MM.1S (cell line): ENCODE measurements at regions not wholly inside any gene's neighbourhood (a gene's known extent, or its start where the extent isn't known, plus 50 kb on each side); places are given as distances from the start of the nearest gene placed in this dataset.

Source experiments
- CTCF ChIP-seq: fragments of 300-600 bp; sonication (generic); IDR thresholded peaks from 2 replicates; pipeline ENCODE4 v1.5.1; 2016; ENCODE audit warnings: antibody characterized with exemption, low read length, mixed read lengths
- EZH2 ChIP-seq: fragments of 300-600 bp; sonication (generic); optimal IDR thresholded peaks from 2 replicates; pipeline ENCODE3; 2017; ENCODE audit warnings: low read depth, mild to moderate bottlenecking, antibody characterized with exemption, low read length, mixed read lengths

DNA sequence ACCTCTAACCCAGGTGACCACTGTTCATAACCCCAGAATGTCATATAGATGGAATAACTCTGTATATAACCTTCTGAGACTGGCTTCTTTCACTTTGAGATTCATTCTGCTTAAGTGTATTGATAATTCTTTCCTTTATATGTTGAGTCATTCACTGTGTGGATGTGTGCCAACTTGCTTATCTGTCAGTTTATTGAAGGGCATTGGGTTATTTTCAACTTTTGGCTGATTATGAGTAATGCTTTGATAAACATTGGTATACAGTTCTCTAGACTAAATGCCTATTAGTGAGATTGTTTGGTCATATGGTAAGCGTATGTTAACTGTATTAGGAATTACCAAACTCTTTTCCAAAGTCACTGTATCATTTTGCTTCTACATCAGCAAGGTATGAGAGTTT lies 453.4 kb upstream of the SPTLC3 start:
- TF ChIP-seq EZH2 (no peak), CTCF (no peak)
